BE2C (cell line): ENCODE measurements at regions not wholly inside any gene's neighbourhood (a gene's known extent, or its start where the extent isn't known, plus 50 kb on each side); places are given as distances from the start of the nearest gene placed in this dataset.
"Not testable (repeated sequence)": the region's sequence is repeated elsewhere in the genome, so short reads cannot be mapped to it uniquely, and the experiment has no call there.

ENCODE experiments used
- DNase-seq: peaks from one replicate; pipeline ENCODE4 v3.0.0-alpha.2; 2020
- H3K27me3 ChIP-seq: fragments of 250-450 bp; sonication (Bioruptor Pico); 2 replicates; pipeline ENCODE4 v1.5.1; 2020; ENCODE audit warnings: mild to moderate bottlenecking
- H3K36me3 ChIP-seq: fragments of 250-450 bp; sonication (Bioruptor Pico); 2 replicates; pipeline ENCODE4 v1.5.1; 2020; ENCODE audit warnings: mild to moderate bottlenecking
- H3K4me1 ChIP-seq: fragments of 250-450 bp; sonication (Bioruptor Pico); 2 replicates; pipeline ENCODE4 v1.5.1; 2020
- H3K4me3 ChIP-seq: 2 replicates; pipeline ENCODE4 v1.5.1; 2011; ENCODE audit warnings: low read depth, low read length
- H3K9me3 ChIP-seq: fragments of 250-450 bp; sonication (Bioruptor Pico); 2 replicates; pipeline ENCODE4 v1.5.1; 2020
- TF ChIP-seq, protein P1 (sequence below): IDR thresholded peaks from 2 replicates; pipeline ENCODE4 v1.5.1; 2012; ENCODE audit warnings: mild to moderate bottlenecking, low read depth, low read length

DNA sequence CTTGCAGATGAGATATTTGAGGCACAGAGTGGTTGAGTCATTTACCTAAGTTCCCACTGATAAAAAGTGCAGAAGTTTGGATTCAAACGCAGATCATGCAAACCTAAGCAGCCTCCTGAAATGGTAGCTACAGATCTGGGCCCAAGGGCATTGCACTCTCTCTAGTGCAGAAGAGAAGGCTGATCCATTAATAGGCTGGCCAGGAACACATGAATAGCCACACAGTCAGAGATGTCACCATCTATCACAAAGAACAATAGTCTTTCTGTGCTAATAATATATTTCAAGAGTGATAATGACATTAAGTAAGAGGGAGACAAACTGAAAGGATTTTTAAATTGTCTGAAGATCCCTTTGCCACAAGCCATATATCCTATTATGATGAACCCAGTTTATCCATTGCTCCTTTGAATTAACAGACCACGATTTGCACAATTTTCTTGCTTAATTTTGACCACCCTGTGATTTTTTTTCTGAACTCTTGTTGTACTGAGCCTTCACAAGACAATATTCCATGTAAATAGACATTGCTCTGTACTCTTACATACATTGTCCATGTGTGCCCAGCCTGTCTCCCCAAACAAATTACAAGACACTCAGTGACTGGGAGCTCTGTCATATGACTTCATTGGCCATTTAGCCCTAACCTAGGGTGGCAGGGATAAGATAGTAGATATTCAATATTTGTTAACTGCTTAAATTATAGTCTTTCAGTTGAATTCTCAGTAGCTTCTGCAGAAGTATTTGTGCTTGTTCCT is 112.4 kb upstream of the RBPJ start:
- no peak overlapping the region for H3K4me3 ChIP-seq
- TF ChIP-seq, protein P1, sequence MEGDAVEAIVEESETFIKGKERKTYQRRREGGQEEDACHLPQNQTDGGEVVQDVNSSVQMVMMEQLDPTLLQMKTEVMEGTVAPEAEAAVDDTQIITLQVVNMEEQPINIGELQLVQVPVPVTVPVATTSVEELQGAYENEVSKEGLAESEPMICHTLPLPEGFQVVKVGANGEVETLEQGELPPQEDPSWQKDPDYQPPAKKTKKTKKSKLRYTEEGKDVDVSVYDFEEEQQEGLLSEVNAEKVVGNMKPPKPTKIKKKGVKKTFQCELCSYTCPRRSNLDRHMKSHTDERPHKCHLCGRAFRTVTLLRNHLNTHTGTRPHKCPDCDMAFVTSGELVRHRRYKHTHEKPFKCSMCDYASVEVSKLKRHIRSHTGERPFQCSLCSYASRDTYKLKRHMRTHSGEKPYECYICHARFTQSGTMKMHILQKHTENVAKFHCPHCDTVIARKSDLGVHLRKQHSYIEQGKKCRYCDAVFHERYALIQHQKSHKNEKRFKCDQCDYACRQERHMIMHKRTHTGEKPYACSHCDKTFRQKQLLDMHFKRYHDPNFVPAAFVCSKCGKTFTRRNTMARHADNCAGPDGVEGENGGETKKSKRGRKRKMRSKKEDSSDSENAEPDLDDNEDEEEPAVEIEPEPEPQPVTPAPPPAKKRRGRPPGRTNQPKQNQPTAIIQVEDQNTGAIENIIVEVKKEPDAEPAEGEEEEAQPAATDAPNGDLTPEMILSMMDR: no peak
- no peak for DNase-seq
- H3K27me3 ChIP-seq: no peaks in the 10 kb centered on the region; the same call in 1 of the 2 replicates
- H3K9me3 ChIP-seq: no peaks in the 10 kb centered on the region; the same call in 1 of the 2 replicates
- H3K4me1 ChIP-seq: no peaks in the 10 kb centered on the region
- no peaks in the 10 kb centered on the region for H3K36me3 ChIP-seq

DNA sequence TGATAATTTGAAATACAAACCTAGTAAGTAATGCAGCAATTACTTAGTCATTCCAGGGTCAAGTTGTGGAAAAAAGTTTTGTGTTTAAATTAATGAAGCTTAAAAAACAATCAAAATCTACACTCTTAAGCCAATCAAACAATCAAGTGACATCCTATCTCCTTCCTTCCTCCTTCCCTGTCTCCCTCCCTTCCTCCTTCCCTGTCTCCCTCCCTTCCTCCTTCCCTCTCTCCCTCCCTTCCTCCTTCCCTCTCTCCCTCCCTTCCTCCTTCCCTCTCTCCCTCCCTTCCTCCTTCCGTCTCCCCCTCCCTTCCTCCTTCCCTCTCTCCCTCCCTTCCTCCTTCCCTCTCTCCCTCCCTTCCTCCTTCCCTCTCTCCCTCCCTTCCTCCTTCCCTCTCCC is 111.4 kb upstream of the RBPJ start:
- not testable (repeated sequence) for H3K4me1 ChIP-seq, DNase-seq, H3K27me3 ChIP-seq, H3K36me3 ChIP-seq, H3K9me3 ChIP-seq, H3K4me3 ChIP-seq

DNA sequence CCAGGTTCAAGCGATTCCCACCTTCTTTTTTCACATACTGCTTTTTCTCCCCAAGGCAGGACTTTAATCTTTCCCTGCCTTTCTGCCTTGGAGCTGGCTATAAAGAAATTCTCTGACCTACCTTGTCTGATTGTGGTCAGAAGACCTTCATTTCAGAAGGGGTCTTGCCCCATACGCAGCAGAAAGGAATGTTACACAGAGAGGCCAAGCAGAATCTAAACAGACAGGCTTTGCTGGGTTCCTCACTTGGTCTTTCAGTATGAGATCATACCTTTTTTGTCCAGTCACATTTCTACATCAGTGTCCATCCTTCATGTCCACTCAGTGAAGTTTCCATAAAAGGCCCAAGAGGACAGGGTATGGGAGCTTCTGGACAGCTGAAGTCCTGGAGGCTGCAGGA is 108.3 kb upstream of the RBPJ start:
- no peak overlapping the region for H3K4me3 ChIP-seq
- DNase-seq: no peak
- no peaks in the 10 kb centered on the region for H3K4me1 ChIP-seq
- no peaks in the 10 kb centered on the region; the same call in 1 of the 2 replicates for H3K9me3 ChIP-seq
- no peaks in the 10 kb centered on the region for H3K27me3 ChIP-seq
- H3K36me3 ChIP-seq: no peaks in the 10 kb centered on the region
- TF ChIP-seq, protein P1: no peak

DNA sequence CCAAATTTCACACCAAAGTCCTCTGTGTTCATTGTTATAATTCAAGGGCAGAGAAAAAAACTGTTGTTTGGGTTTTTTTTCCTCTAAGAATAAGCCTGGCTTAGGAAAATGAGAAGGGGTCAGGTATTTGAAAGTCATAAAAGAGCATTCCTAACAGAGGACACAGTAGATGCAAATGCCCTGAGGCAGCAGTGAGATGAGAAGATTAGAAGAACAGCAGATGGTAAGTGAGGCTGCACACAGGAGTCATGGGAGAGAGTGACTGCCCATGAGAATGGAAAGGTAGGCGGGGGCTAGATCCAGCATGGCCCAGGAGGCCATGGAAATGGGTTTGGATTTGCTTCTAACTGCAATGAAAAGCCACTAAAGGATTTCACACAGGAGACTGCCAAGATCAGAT is 107.5 kb upstream of the RBPJ start:
- Histone ChIP-seq H3K27me3 (no peaks in the 10 kb centered on the region), H3K4me1 (no peaks in the 10 kb centered on the region), H3K9me3 (no peaks in the 10 kb centered on the region), H3K36me3 (no peaks in the 10 kb centered on the region), H3K4me3 (no peak overlapping the region)
- TF ChIP-seq, protein P1: no peak
- no peak for DNase-seq

DNA sequence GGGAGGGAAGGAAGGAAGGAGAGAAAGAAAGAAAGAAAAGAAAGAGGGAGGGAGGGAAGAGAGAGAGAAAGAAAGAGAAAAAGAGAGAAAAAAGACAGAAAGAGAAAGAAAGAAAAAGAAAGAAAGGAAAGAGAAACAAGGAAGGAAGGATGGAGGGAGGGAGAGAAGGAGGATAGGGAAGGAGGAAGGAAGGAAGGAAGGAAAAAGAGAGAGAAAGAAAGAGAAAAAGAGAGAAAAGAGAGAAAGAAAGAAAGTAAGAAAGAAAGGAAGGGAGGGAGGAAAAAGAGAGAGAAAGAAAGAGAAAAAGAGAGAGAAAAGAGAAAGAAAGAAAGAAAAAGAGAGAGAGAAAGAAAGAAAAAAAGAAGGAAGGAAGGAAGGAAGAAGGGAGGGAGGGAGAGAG is 105.8 kb upstream of the RBPJ start:
- TF ChIP-seq, protein P1: no peak
- Histone ChIP-seq H3K4me3 (no peak overlapping the region), H3K36me3 (no peaks in the 10 kb centered on the region), H3K9me3 (no peaks in the 10 kb centered on the region), H3K4me1 (no peaks in the 10 kb centered on the region), H3K27me3 (no peaks in the 10 kb centered on the region)
- no peak for DNase-seq

DNA sequence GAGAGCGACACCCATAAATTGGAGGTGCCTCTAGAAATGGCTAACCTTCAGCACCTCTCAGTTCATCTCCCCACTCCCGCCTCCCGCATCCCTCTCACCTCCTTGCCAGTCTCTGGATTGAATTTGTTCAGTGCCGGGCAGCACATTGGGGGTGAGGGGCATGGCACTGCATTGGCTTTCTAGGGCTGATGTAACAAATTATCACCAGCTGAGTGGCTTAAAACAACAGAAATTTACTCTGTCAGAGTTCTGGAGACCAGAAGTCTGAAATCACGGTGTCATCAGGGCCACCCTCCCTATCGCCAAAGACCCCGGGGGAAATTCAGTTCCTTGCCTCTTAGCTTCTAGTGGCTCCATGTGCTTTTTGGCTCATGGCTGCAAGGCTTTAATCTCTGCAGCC is 105.1 kb upstream of the RBPJ start:
- Histone ChIP-seq H3K4me3 (no peak overlapping the region), H3K9me3 (no peaks in the 10 kb centered on the region), H3K27me3 (no peaks in the 10 kb centered on the region), H3K36me3 (no peaks in the 10 kb centered on the region), H3K4me1 (no peaks in the 10 kb centered on the region)
- TF ChIP-seq, protein P1: no peak
- DNase-seq: no peak
